Peyer's patch (tissue), 4 donors: ENCODE measurements at regions not wholly inside any gene's neighbourhood (a gene's known extent, or its start where the extent isn't known, plus 50 kb on each side); places are given as distances from the start of the nearest gene placed in this dataset.

Experiments used
- DNase-seq, 3 donors: peaks; one replicate each; pipeline ENCODE4 v3.0.0-alpha.2; 2017 to 2019
- H3K27ac ChIP-seq, 4 donors: fragments of 200-600 bp; sonication (generic); one replicate each; pipeline ENCODE4 v1.5.1; 2016 to 2019
- H3K27me3 ChIP-seq, 2 donors: fragments of 200-600 bp; sonication (generic); one replicate each; pipeline ENCODE4 v1.5.1; 2019
- H3K36me3 ChIP-seq, 3 donors: fragments of 200-600 bp; sonication (generic); one replicate each; pipeline ENCODE4 v1.5.1; 2016 to 2019
- H3K4me1 ChIP-seq, 4 donors: fragments of 200-600 bp; sonication (generic); one replicate each; pipeline ENCODE4 v1.5.1; 2016 to 2019
- H3K4me3 ChIP-seq, 4 donors: fragments of 200-600 bp; sonication (generic); 1 replicate in 3 of 4; 2 replicates in 1 of 4; pipeline ENCODE4 v1.5.1; 2016 to 2019; ENCODE audit warnings: mild to moderate bottlenecking in 1 of 4
- H3K9me3 ChIP-seq, 4 donors: fragments of 200-600 bp; sonication (generic); one replicate each; pipeline ENCODE4 v1.5.1; 2016 to 2019; ENCODE audit warnings: mild to moderate bottlenecking in 1 of 4
- POLR2A ChIP-seq, 2 donors: fragments of 450-650 bp; IDR thresholded peaks; one replicate each; pipeline ENCODE4 v1.5.1; 2017; ENCODE audit warnings: antibody characterized with exemption in 2 of 2, mild to moderate bottlenecking in 2 of 2, moderate library complexity in 2 of 2
- TF ChIP-seq, protein P1 (sequence below), 6 experiments: fragments of 450-650 bp in 4 of 6; fragments of 200-600 bp in 2 of 6; sonication (generic) in 1 of 6; IDR thresholded peaks; one replicate each; pipeline ENCODE4 v1.5.1; 2017 to 2019; ENCODE audit warnings: antibody characterized with exemption in 6 of 6, mild to moderate bottlenecking in 3 of 6, moderate library complexity in 1 of 6

DNA sequence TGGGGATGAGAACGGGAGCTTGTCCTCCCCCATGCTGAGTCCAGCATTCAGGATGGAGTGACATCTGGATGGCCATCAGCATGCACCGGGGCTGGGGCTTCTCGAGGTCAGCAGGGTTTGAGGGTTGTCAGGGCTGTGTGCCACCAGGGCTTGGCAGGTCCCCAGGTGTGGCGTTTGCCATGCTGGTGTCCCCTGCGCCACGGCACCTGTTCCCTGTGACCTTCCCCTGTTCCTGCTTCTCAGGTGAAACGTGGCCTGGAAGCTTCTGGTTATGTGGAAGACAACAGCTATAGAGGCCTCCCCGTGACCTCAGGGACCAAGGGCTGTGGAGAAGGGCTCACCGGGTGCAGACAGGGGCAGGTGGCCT, 152.4 kb downstream of the KIF26A start:
- TF ChIP-seq POLR2A (IDR thresholded peaks at IDR 0.05): no peak
- TF ChIP-seq, protein P1, sequence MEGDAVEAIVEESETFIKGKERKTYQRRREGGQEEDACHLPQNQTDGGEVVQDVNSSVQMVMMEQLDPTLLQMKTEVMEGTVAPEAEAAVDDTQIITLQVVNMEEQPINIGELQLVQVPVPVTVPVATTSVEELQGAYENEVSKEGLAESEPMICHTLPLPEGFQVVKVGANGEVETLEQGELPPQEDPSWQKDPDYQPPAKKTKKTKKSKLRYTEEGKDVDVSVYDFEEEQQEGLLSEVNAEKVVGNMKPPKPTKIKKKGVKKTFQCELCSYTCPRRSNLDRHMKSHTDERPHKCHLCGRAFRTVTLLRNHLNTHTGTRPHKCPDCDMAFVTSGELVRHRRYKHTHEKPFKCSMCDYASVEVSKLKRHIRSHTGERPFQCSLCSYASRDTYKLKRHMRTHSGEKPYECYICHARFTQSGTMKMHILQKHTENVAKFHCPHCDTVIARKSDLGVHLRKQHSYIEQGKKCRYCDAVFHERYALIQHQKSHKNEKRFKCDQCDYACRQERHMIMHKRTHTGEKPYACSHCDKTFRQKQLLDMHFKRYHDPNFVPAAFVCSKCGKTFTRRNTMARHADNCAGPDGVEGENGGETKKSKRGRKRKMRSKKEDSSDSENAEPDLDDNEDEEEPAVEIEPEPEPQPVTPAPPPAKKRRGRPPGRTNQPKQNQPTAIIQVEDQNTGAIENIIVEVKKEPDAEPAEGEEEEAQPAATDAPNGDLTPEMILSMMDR (IDR thresholded peaks at IDR 0.05): no peak
- Histone ChIP-seq H3K36me3 (no peaks in the 10 kb centered on the region), H3K27me3 (no peaks in the 10 kb centered on the region), H3K27ac (no peak overlapping the region), H3K4me3 (no peak overlapping the region), H3K9me3 (no peaks in the 10 kb centered on the region), H3K4me1 (peaks cover 0 to 7% (median 0%) of the 10 kb centered on the region in 4 donors)
- peak in 2 of 3 donors; percentile 19 to 28 for DNase-seq

DNA sequence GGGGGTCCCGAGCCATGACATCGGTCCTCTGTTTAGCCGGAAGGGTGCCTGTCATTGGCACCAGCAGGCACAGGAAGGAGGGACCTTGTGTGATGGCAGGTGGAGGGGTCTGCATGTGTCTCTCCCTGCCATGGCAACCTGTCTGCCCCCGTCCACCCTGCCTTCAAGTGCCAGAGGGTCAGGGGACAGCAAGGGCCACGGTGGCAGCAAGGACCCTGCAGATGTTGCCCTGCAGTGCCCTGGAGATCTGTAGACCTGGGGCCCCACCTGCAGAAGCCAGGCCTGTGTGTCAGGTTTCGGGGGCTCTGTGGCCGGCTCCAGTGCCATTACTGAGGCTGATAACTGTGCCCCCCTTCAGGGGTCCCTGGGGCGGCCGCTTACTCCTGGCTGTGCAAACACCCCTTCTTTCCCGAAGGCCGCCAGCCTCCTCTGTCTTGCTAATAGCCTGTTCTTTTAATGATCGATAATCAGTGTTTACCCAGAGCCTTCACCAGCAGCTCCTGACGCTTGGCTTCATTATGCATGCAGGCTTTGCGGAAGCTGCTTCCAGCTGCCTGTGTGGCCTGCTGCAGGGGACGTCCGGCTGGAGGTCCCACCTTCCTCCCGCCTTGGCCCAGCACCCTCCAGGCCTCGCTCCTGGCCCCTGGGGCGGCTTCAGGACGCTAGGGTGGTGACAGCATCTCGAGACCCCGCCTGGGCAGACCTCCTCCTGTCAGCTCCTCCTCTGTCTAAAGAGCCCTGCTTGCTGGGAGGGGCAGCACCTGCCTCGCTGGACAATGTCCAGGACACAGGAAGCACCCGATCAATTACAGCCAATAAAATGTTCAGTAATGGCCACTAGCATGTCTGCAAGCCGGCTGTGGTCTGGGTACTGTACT, 153.0 kb downstream of the KIF26A start:
- peaks cover 0 to 7% (median 0%) of the 10 kb centered on the region in 4 donors for H3K4me1 ChIP-seq
- no peak overlapping the region for H3K4me3 ChIP-seq
- no peak overlapping the region for H3K27ac ChIP-seq
- H3K36me3 ChIP-seq: no peaks in the 10 kb centered on the region
- no peaks in the 10 kb centered on the region for H3K27me3 ChIP-seq
- no peaks in the 10 kb centered on the region for H3K9me3 ChIP-seq
- TF ChIP-seq, protein P1 (IDR thresholded peaks at IDR 0.05): no peak
- no peak for TF ChIP-seq POLR2A (IDR thresholded peaks at IDR 0.05)
- peak in 2 of 3 donors; percentile 39 to 47 for DNase-seq

DNA sequence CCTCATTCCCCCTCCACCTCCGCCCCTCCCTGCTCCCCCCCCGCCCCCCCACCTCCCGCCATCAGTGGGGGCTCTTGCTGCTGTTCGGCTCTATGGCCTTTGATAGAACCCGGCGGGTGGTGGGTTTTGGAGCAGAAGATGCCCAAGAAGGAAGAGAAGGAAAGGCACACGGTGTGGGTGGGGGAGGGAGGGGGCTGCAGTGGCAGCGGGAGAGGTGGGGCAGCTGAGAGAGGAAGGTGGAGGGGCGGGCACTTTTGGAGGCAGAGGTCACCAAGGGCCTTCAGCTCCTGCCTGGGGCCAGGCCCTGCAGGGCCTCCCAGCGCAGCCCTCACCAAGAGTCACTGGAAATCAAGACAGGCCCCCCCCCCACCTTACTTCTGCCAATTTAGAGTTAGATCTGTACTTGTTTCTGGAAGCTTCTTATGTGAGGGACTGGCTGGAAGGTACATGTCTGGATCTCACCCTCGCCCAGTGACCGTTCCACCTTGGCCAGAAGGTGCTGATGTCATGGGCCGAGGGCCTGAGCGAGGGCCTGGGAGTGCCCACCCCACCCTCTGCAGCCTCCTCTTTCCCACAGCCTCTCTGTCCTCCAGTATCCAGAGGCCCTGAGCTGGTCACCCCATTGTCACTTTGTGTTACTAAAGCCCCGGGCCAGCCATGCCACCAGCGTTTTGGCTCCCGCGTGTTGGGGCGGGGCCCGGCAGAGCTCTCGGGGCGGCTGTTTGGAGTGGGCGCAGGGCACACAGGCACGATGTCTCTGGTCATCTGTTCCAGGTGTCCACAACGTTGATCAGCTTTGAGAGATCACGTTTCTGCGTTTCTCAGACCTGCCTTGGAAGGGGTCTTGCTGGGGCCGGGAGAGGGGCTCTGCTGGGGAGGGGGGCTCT, 153.9 kb downstream of the KIF26A start:
- H3K9me3 ChIP-seq: no peaks in the 10 kb centered on the region
- H3K27me3 ChIP-seq: no peaks in the 10 kb centered on the region
- H3K4me1 ChIP-seq: peaks cover 0 to 7% (median 0%) of the 10 kb centered on the region in 4 donors
- H3K36me3 ChIP-seq: no peaks in the 10 kb centered on the region
- H3K27ac ChIP-seq: no peak overlapping the region
- no peak for TF ChIP-seq POLR2A (IDR thresholded peaks at IDR 0.05)
- TF ChIP-seq, protein P1 (IDR thresholded peaks at IDR 0.05): no peak
- no peak overlapping the region for H3K4me3 ChIP-seq
- peak in 2 of 3 donors; percentile 23 to 42 for DNase-seq

DNA sequence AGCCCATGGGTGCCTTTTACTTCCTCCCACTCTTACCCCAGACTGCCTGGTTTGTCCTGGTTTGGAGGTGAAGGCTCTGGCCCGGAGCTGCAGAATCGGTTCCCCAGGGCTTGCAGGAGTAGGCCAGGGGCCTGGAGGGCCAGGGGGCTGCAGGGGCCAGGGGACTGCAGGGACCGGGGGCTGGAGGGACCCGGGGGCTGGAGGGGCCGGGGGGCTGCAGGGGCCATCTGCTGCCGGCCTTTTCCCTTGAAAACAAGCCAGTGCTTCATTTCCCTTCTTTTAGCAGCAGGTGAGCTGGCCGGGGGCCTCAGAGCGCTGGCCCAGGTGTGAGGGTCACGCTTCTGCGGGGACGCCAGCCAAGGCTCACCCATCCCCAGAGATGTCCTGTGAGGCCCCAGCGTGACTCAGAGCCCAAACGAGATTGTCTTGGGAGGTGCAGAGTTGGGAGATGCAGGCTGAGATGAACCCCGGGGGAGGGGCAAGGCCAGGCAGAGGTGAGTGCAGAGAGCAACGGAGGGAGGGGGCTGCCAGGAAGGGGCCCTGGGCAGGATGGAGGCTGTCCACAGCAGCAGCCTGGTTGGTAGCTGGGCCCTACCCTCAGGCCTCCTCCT, 154.9 kb downstream of the KIF26A start:
- Histone ChIP-seq H3K27ac (no peak overlapping the region), H3K27me3 (no peaks in the 10 kb centered on the region), H3K4me3 (no peak overlapping the region), H3K9me3 (no peaks in the 10 kb centered on the region), H3K4me1 (peaks cover 0 to 7% (median 0%) of the 10 kb centered on the region in 4 donors), H3K36me3 (no peaks in the 10 kb centered on the region)
- DNase-seq: peak in 2 of 3 donors; percentile 26 to 30
- no peak for TF ChIP-seq POLR2A (IDR thresholded peaks at IDR 0.05)
- TF ChIP-seq, protein P1 (IDR thresholded peaks at IDR 0.05): no peak

DNA sequence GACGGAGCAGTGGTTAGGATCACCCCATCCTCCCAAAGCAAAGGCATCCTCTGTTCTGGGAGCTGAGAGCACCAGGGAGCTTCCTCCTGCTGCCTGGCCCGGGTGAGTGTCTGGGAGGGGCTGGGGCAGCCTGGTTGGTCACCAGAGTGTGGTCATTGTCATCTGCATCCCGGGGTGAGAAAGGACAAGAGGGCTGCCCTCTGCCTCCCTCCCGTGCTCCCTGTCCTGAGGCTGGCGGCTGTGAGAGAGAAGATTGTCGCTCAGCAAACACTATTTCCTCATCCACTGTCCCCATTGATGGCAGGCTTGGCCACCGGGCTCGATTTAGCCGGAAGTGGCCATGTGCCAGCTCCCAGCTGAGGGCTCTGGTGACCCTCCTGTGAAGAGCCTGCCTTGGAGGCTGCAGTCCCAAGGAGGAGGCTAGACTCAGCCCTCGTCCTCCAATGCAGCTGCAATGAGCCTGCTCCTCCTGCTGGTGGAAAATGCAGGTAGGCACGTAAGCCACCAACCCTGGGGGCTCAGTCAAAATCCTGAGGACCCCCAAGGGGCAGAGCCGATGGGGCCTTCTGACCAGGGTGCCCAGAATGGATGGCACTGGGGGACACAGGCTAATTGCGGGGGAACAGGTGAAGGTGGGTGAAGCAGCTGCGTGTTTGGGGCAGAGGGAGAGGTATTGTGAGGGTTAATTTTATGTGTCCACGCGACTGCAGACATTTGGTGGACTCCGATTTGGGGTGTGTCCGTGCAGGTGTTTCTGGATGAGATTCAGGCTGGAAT, 155.7 kb downstream of the KIF26A start:
- Histone ChIP-seq H3K27ac (no peak overlapping the region), H3K27me3 (no peaks in the 10 kb centered on the region), H3K36me3 (no peaks in the 10 kb centered on the region), H3K9me3 (no peaks in the 10 kb centered on the region), H3K4me3 (no peak overlapping the region), H3K4me1 (peaks cover 0 to 7% (median 0%) of the 10 kb centered on the region in 4 donors)
- DNase-seq: peak in 2 of 3 donors; percentile 44 to 55
- TF ChIP-seq POLR2A (IDR thresholded peaks at IDR 0.05): no peak
- TF ChIP-seq, protein P1 (IDR thresholded peaks at IDR 0.05): peak in 4 of 6 experiments; percentile 14 to 62 (median 54)
